SU-DHL-6 (cell line): ENCODE measurements at regions not wholly inside any gene's neighbourhood (a gene's known extent, or its start where the extent isn't known, plus 50 kb on each side); places are given as distances from the start of the nearest gene placed in this dataset.
"Not testable (repeated sequence)": the region's sequence is repeated elsewhere in the genome, so short reads cannot be mapped to it uniquely, and the experiment has no call there.

Source experiments
- H2AFZ ChIP-seq: fragments of 200-600 bp; sonication (generic); 2 replicates; pipeline ENCODE4 v1.6.1; 2014; ENCODE audit warnings: low read depth, mild to moderate bottlenecking, moderate library complexity, mixed read lengths, antibody characterized with exemption, low read length; ENCODE audit not compliant: severe bottlenecking
- H3F3A ChIP-seq: fragments of 200-600 bp; shearing (Covaris generic); 2 replicates; pipeline ENCODE4 v1.6.0; 2016; ENCODE audit warnings: antibody characterized with exemption, mild to moderate bottlenecking; ENCODE audit not compliant: insufficient read depth
- H3K27ac ChIP-seq: fragments of 200-600 bp; sonication (generic); 2 replicates; pipeline ENCODE4 v1.5.1; 2016; ENCODE audit warnings: low read depth, mild to moderate bottlenecking, low read length, moderate library complexity, mixed read lengths
- H3K27me3 ChIP-seq: fragments of 200-600 bp; sonication (generic), shearing (Covaris generic); 2 replicates; pipeline ENCODE4 v1.6.0; 2014; ENCODE audit warnings: mild to moderate bottlenecking, low read length
- H3K36me3 ChIP-seq: fragments of 200-600 bp; sonication (generic); 2 replicates; pipeline ENCODE4 v1.6.1; 2014; ENCODE audit warnings: mild to moderate bottlenecking, low read length, mixed read lengths
- H3K4me2 ChIP-seq: fragments of 300-600, 200-600 bp; shearing (Covaris generic), sonication (generic); 2 replicates; pipeline ENCODE4 v1.6.0; 2014; ENCODE audit warnings: low read length, low read depth, mild to moderate bottlenecking; ENCODE audit not compliant: poor library complexity, severe bottlenecking
- H3K4me3 ChIP-seq: fragments of 200-600 bp; sonication (generic); 2 replicates; pipeline ENCODE4 v1.5.1; 2014; ENCODE audit warnings: antibody characterized with exemption, low read length, mild to moderate bottlenecking, mixed read lengths; ENCODE audit not compliant: insufficient read depth, poor library complexity, severe bottlenecking
- H3K79me2 ChIP-seq: fragments of 200-600 bp; sonication (generic); 2 replicates; pipeline ENCODE4 v1.6.1; 2014; ENCODE audit warnings: mild to moderate bottlenecking, low read length, moderate library complexity; ENCODE audit not compliant: insufficient read depth
- H3K9ac ChIP-seq: fragments of 200-600 bp; sonication (generic); 2 replicates; pipeline ENCODE4 v1.7.0; 2014; ENCODE audit warnings: mild to moderate bottlenecking, low read length
- H3K9me2 ChIP-seq: fragments of 200-600 bp; sonication (generic); replicated peaks from 2 replicates; pipeline ENCODE4 v1.6.1; 2014; ENCODE audit warnings: low read length; ENCODE audit not compliant: insufficient read depth
- H3K9me3 ChIP-seq: fragments of 200-600 bp; sonication (generic); 2 replicates; pipeline ENCODE4 v1.6.1; 2014; ENCODE audit warnings: low read length, mixed read lengths; ENCODE audit not compliant: insufficient read depth
- H4K20me1 ChIP-seq: fragments of 200-600 bp; sonication (generic); 2 replicates; pipeline ENCODE4 v1.6.1; 2014; ENCODE audit warnings: low read depth, mild to moderate bottlenecking, antibody characterized with exemption, low read length, moderate library complexity, mixed read lengths
- EZH2phosphoT487 ChIP-seq: fragments of 200-600 bp; sonication (generic), shearing (Covaris generic); conservative IDR thresholded peaks from 2 replicates; pipeline ENCODE4 v1.6.1; 2018; ENCODE audit warnings: mild to moderate bottlenecking, antibody characterized with exemption, low read length, moderate library complexity, mixed read lengths
- TF ChIP-seq, protein P1 (sequence below): fragments of 200-600 bp; sonication (generic); IDR thresholded peaks from one replicate; pipeline ENCODE4 v1.5.1; 2017; ENCODE audit warnings: antibody characterized with exemption, mild to moderate bottlenecking, low read length, moderate library complexity; ENCODE audit not compliant: insufficient read depth, poor library complexity, severe bottlenecking

DNA sequence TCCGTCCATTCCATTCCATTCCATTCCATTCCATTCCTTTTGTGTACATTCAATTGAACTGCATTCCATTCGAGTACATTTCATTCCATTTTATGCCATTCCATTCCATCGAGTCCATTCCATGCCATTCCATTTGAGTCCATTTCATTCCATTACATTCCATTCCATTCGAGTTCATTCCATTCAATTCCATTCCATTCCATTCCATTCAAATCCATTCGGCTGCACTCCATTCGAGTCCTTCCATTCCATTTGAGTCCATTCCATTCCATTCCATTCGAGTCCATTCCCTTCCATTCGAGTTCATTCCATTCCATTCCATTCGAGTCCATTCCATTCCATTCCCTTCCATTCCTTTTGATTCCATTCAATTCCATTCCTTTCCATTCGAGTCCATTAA, 4800.6 kb upstream of the OR11H1 start:
- Histone ChIP-seq H2AFZ (no peak overlapping the region), H3K4me2 (no peak overlapping the region), H4K20me1 (no peaks in the 10 kb centered on the region), H3K9me3 (peaks cover 64% of the 10 kb centered on the region), H3K9me2 (no peaks in the 10 kb centered on the region), H3F3A (no peaks in the 10 kb centered on the region), H3K36me3 (no peaks in the 10 kb centered on the region), H3K79me2 (no peaks in the 10 kb centered on the region), H3K27ac (no peak overlapping the region), H3K9ac (no peak overlapping the region), H3K27me3 (no peaks in the 10 kb centered on the region), H3K4me3 (no peak overlapping the region)
- TF ChIP-seq, protein P1, sequence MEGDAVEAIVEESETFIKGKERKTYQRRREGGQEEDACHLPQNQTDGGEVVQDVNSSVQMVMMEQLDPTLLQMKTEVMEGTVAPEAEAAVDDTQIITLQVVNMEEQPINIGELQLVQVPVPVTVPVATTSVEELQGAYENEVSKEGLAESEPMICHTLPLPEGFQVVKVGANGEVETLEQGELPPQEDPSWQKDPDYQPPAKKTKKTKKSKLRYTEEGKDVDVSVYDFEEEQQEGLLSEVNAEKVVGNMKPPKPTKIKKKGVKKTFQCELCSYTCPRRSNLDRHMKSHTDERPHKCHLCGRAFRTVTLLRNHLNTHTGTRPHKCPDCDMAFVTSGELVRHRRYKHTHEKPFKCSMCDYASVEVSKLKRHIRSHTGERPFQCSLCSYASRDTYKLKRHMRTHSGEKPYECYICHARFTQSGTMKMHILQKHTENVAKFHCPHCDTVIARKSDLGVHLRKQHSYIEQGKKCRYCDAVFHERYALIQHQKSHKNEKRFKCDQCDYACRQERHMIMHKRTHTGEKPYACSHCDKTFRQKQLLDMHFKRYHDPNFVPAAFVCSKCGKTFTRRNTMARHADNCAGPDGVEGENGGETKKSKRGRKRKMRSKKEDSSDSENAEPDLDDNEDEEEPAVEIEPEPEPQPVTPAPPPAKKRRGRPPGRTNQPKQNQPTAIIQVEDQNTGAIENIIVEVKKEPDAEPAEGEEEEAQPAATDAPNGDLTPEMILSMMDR: no peak
- TF ChIP-seq EZH2phosphoT487: no peak

DNA sequence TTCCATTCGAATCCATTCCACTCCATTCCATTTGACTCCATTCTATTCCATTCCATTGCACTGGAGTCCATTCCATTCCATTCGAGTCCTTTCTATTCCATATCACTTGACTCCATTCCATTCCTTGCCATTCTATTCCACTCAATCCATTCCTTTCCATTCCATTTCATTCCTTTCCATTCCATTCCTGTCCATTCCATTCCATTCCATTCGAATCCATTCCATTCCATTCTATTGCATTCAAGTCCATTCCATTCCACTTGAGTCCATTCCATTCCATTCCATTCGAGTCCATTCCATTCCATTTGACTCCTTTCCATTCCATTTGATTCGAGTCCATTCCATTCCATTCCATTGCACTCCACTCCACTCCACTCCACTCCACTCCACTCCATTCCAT, 4798.0 kb upstream of the OR11H1 start:
- not testable (repeated sequence) for H3K79me2 ChIP-seq
- peaks cover 49% of the 10 kb centered on the region for H3K9me3 ChIP-seq

DNA sequence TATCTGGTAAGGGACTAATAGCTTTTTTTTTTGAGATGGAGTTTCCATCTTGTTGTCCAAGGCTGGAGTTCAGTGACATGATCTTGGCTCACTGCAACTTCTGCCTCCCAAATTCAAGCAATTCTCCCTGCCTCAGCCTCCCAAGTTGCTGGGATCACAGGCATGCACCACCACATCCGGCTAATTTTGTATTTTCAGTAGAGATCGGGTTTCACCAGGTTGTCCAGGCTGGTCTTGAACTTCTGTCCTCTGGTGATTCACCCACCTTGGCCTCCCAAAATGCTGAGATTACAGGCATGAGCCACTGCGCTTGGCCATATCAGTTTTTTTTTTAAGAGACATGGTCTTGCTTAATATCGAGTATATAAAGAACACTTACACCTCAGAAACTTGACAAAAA, 4797.3 kb upstream of the OR11H1 start:
- not testable (repeated sequence) for H3F3A ChIP-seq, H2AFZ ChIP-seq, H3K79me2 ChIP-seq

More for the DNA sequence above, 4798.0 kb upstream of the OR11H1 start:
- not testable (repeated sequence) for H3K9me2 ChIP-seq, H2AFZ ChIP-seq, H4K20me1 ChIP-seq, H3F3A ChIP-seq, H3K27ac ChIP-seq, H3K27me3 ChIP-seq, H3K9ac ChIP-seq, H3K4me3 ChIP-seq, H3K4me2 ChIP-seq, H3K36me3 ChIP-seq

DNA sequence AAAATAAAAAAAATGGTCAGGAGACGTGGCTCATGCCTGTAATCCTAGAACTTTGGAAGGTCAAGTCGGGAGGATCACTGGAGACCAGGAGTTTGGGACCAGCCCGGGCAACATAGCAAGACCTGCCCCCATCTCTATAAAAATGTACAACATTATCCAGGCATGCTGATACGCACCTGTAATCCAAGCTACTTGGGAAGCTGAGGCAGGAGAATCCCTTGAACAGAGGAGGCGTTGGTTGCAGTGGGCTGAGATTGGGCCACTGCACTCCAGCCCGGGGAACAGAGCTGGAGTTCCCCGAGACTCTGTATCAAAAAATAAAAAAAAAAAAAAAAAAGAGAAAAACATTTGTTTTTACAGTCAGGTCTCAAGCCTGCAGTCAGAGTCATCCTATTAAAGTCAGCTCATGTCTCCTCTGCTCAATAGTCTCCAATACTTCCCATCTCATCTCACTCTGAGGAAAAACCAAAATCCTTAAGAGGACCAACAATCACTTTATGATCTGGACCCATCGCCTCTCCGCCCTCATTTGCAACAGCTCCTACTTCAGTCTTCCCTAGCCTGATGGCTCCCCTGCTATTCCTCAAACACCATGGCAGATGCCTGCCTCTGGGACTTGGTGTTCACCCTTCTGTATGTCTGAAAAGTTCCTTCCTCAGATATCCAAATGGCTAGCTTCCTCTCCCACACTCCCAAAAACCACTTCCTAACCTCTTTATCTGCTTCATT, 4796.6 kb upstream of the OR11H1 start:
- H3F3A ChIP-seq, H3K4me2 ChIP-seq, H3K9me2 ChIP-seq, H3K79me2 ChIP-seq, H3K27me3 ChIP-seq, H2AFZ ChIP-seq, H3K9ac ChIP-seq, H3K36me3 ChIP-seq, H3K4me3 ChIP-seq, H3K27ac ChIP-seq, H4K20me1 ChIP-seq: not testable (repeated sequence)
- H3K9me3 ChIP-seq: peaks cover 41% of the 10 kb centered on the region

More for the DNA sequence above, 4797.3 kb upstream of the OR11H1 start:
- not testable (repeated sequence) for H4K20me1 ChIP-seq, H3K9me2 ChIP-seq, H3K4me3 ChIP-seq, H3K27ac ChIP-seq, H3K4me2 ChIP-seq, H3K27me3 ChIP-seq, H3K36me3 ChIP-seq, H3K9ac ChIP-seq
- peaks cover 45% of the 10 kb centered on the region for H3K9me3 ChIP-seq

DNA sequence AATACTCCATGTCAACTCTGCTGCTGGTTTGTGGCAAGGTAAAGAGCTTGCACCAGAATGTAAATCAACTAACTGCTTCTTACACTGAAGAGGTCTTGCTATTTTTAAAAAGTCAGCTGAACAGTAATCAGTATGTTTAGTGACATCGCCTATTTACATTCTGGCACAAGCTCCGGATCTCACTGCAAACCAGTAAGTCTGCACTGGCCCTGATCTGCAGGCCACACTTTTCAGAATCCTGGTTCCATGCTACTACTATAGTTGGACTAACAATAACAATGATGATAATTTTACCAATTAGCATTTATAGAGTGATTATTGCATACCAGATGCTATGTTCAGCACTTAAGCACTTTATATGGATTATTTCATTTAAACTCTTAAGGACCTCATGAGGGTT, 4792.9 kb upstream of the OR11H1 start:
- not testable (repeated sequence) for H2AFZ ChIP-seq, H3K4me2 ChIP-seq, H3K36me3 ChIP-seq, H3K9me2 ChIP-seq, H3F3A ChIP-seq, H4K20me1 ChIP-seq, H3K27ac ChIP-seq, H3K27me3 ChIP-seq, H3K4me3 ChIP-seq, H3K9ac ChIP-seq, H3K9me3 ChIP-seq, H3K79me2 ChIP-seq

DNA sequence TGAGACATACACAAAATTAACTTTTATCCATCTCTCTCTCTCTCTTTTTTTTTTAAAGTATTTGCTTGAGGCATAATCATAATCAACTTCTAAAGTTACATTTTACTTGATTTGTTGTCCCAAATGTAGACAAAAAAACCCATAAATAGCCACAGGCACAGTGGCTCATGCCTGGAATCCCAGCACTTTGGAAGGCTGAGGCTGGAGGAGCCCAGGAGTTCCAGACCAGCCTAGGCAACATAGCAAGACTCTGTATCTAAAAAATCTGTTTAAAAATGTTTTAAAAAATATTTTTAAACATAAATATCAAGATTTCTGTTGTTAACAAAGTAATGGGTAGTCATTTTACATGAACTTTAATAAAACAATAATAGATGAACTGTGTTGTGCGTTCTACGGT, 4791.1 kb upstream of the OR11H1 start:
- H3K9me2 ChIP-seq, H3K27me3 ChIP-seq, H3K27ac ChIP-seq, H3K4me2 ChIP-seq, H3K79me2 ChIP-seq, H3F3A ChIP-seq, H3K36me3 ChIP-seq, H2AFZ ChIP-seq, H3K9ac ChIP-seq, H3K9me3 ChIP-seq, H4K20me1 ChIP-seq, H3K4me3 ChIP-seq: not testable (repeated sequence)

DNA sequence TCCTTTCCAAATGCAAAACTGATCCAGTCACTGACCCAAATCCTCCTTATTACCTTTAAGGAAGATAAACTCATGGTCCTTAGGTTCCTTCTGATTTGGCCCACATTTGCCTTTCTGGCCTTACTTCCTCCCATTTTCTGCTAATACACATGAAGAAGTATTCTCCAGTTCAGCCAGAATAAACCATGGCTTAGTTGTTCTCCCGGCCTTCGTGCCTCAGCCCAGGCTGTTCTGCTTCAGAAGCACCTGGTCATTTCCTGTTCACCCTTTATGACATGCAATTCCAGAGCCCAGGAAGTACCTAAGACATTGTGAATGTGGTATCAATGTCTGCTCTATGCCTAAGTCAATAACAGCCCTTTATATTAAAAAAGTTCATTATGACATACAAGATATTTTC, 4790.1 kb upstream of the OR11H1 start:
- H3K27me3 ChIP-seq, H2AFZ ChIP-seq, H3K9me3 ChIP-seq, H3K36me3 ChIP-seq, H3K79me2 ChIP-seq, H3K4me2 ChIP-seq, H3K9ac ChIP-seq, H3F3A ChIP-seq, H3K27ac ChIP-seq, H3K4me3 ChIP-seq, H3K9me2 ChIP-seq, H4K20me1 ChIP-seq: not testable (repeated sequence)
